ELR (cell line): ENCODE measurements at regions not wholly inside any gene's neighbourhood (a gene's known extent, or its start where the extent isn't known, plus 50 kb on each side); places are given as distances from the start of the nearest gene placed in this dataset.
"Not testable (repeated sequence)": the region's sequence is repeated elsewhere in the genome, so short reads cannot be mapped to it uniquely, and the experiment has no call there.

Source experiments
- DNase-seq: peaks from one replicate; pipeline ENCODE4 v3.0.0-alpha.2; 2015; ENCODE audit warnings: low read depth

DNA sequence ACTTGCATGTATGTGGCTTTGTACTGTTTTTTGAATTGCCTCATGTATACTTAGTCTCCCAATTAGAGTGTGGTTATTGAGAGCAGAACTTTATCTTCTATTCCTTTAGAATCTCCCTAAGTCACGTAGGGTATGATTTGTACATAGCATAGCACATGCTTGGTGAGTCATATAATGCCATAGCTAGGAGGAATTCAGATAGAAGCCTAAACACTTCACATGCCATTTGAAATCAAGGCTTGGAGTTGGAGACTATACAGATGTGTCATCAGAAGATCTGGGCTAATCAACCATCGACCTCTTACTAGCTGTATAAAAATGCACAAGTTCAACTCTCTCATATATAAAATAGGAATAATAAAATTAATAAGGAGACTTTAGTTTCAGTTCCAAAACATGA lies 222.6 kb upstream of the ST6GAL2 start:
- DNase-seq: peak; percentile 4

DNA sequence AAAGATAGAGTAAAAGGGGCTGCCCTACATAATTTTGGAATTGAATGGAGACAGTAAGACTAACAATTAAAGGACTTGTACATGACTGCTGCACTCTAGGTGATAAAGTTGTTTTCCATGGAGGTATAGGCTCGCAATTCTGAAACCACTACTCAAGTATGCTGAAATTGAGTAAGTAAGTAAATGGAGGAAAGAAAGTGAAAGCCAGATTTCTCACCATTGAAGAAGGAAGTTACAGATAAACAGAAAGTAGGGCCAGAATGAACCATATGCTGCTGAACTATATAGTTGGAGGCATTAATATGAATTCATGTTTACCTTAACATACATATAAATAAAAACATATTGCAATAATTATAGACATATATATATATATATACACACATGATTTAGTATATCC lies 225.7 kb upstream of the ST6GAL2 start:
- no peak for DNase-seq

GRCh38 chr2:107112561-107112960 lies 226.6 kb upstream of the ST6GAL2 start:
- no peak for DNase-seq

GRCh38 chr2:107128381-107128780 lies 242.4 kb upstream of the ST6GAL2 start:
- DNase-seq: no peak

GRCh38 chr2:107132070-107132469 lies 246.1 kb upstream of the ST6GAL2 start:
- DNase-seq: no peak

DNA sequence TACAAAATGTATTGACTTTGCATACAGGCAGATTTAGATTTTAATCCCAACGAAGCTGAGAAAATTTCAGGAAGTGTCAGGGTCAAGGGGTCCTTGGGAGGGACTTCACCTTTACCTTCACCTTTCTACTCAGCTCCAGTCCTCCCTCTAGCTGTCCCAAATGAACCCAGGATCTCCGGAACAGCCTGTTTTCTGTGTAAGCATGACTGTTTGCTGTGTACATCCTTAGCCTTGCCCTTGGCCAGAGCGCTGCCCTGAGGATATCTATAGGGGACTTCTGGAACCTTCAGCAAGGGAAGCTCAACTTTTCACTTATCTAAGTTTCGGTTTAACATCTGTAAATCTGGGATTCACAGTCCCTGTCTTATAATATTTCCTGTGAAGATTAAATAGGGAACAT lies 246.8 kb upstream of the ST6GAL2 start:
- no peak for DNase-seq

GRCh38 chr2:107133412-107133811 lies 247.4 kb upstream of the ST6GAL2 start:
- DNase-seq: no peak

- DNase-seq: no peak
These were observed 250.8 kb upstream of the ST6GAL2 start for GRCh38 chr2:107136733-107137132.

- no peak for DNase-seq
These were observed 251.7 kb upstream of the ST6GAL2 start for GRCh38 chr2:107137706-107138105.

DNA sequence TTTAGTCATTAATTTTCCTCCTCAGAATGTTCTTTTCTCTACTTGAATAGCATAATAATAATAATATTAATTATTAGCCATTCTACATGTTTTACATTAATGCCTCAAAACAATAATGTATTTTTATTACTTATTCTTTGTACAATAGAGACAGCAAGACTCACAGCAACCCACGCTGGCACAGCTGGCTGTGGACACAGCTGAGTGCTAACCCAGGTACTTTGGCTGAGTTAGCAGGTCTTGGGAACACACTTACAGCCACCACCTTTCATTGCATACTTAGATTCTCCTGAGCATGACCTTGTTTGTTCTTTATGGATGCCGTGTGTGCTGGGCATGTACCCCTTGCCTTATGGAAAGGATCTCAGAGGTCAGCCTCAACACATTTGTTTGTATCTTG lies 260.2 kb upstream of the ST6GAL2 start:
- no peak for DNase-seq

DNA sequence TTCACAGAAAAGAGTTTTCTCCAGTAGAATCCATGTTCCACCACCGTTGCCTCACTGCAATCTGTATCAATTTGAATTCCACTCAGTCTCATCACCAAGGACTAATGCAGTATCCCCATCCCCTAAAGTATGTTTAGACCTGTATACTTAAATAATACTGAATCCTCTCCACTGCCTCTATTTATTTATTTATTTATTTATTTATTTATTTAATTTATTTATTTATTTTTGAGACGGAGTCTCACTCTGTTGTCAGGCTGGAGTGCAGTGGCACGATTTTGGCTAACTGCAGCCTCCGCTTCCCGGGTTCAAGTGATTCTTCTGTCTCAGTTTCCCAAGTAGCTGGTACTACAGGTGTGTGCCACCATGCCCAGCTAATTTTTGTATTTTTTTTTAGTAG lies 260.7 kb upstream of the ST6GAL2 start:
- not testable (repeated sequence) for DNase-seq

GRCh38 chr2:107148055-107148454 lies 262.1 kb upstream of the ST6GAL2 start:
- DNase-seq: no peak

DNA sequence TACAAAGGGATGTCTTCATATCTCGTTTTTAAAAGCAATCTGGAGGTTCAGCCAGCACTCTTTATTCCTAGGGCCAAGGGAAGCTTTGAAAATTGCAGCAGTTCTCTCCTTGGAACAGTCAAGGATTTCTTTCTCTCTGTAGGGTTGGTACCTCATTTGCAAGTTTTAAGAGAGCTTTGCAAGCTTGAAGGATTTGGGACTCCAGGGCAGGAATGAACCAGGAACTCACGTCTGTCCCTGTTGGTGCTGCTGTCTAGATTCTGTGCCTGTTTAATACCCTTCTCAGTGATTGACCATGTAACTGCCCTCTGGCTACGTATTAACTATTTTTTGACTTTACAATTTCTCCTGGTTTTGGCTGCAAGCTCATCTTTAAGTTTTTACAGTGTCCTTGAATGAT lies 262.5 kb upstream of the ST6GAL2 start:
- no peak for DNase-seq

DNA sequence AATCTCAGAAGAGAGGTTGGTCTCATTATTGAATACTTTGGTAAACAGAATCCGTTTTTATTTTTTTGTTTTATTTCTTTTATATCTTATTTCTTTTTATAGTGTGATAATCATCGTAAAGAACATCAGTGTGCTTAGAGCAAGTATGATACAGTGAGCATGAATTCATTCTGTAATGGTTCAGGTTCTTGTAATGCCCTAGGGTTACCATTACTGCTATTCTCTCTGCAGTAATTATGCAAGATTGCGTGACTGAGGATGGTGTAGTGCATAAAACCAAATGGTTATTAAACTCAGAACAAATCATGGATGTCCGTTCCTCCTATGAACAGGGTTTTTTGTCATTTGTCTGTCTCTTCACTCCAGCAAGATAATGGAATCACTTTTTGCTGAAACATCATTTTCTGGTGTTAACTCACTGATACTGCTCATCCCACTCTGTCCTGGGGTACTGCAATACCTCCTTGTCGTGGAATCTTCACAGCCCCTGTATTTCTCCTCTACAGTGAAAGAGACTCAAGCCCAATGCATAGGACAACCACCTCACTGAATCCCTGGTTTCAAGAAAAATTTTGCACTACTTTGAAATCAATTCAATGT lies 274.8 kb upstream of the ST6GAL2 start:
- no peak for DNase-seq

DNA sequence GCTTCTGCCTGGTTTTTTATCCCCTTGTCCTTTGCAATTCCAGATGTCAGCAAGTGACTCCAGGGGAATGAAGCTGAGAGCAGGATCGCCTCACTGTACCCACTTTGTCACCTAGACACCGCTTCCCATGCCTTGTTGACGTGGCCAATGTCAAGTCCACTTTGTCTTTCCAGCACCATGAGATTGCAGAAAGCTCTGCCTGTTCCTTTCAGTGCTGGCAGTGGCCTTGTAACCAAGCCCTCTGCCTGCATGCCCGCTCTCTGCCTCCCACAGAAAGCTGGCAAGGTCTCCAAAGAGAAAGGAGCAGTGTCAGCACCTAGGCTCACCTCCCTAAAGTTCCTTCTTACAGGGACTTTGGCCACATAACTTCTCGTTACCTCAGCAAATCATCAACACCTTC lies 282.2 kb upstream of the ST6GAL2 start:
- DNase-seq: no peak

GRCh38 chr2:107174171-107174570 lies 288.2 kb upstream of the ST6GAL2 start:
- DNase-seq: no peak

- no peak for DNase-seq
These were observed 297.0 kb upstream of the ST6GAL2 start for GRCh38 chr2:107182981-107183380.

DNA sequence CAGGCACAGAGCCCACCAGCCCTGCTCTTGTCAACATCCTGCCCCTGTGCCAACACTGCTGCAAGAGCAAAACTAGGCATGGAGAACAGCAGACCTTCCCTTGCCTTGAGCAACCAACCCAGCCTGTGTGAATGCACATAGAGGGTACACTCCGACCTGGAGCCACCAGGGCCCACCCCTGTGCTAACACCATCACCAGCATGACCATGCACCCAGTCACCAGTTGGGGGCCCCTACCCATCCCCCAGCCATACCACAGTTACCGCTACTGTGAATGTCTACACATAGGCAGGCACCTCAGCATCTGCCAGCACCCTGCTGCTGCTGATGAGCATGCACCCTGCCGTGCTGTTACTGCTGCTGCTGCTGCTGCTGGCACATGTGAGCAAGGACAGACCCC lies 301.9 kb upstream of the ST6GAL2 start:
- DNase-seq: no peak

DNA sequence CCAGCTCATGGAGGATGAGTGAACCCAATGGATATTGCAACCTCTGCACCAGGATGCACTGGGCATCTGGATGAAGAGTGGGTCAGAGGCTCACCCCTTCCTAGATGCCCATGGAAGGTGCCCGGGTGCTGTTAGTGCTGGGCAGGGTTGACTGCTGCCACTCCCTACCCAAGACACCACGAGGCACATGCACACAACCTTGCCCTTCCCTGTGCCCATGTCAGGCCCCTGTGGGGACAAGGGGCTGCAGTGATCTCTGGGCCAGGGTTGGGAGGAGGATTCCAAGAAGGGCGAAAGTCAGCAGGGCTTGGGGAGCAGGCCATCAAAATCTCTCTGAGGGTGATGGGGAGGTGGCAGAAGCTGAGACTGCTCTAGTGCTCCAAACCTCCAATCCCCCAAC lies 309.7 kb upstream of the ST6GAL2 start:
- no peak for DNase-seq

DNA sequence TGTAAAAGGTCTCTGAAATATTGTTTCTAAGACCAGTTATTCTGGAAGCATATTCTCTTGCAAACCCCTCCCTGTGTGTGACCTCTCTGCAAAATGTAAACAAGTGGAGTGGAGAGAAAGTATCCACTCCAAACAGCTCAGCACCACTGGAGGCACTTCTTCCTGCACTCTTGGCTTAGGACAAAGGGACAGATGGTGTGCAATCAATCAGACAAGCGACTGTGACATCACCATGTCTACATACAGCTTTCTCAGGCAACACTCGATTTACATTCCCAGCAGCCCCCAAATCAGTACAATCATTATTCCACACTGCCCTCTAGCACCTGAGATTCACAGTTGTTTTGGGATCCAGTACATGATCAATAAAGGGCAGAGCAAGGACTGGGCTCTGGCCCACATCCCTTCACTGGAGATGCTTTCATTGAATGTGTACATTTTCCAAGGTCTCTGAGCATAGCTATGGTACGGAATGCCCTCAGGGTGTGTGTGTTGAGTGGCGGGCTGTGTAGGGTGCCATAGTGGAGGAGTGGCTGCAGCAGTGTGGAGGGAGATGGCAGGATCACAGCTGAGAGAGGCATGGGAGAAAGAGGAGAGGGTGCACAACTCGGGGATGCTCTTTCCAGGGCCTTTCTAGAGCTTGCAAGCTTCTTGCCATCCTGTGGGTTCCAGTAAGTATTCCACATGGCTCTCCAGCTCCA lies 311.8 kb upstream of the ST6GAL2 start:
- no peak for DNase-seq

- DNase-seq: no peak
These were observed 317.1 kb upstream of the ST6GAL2 start for GRCh38 chr2:107202962-107203591.

DNA sequence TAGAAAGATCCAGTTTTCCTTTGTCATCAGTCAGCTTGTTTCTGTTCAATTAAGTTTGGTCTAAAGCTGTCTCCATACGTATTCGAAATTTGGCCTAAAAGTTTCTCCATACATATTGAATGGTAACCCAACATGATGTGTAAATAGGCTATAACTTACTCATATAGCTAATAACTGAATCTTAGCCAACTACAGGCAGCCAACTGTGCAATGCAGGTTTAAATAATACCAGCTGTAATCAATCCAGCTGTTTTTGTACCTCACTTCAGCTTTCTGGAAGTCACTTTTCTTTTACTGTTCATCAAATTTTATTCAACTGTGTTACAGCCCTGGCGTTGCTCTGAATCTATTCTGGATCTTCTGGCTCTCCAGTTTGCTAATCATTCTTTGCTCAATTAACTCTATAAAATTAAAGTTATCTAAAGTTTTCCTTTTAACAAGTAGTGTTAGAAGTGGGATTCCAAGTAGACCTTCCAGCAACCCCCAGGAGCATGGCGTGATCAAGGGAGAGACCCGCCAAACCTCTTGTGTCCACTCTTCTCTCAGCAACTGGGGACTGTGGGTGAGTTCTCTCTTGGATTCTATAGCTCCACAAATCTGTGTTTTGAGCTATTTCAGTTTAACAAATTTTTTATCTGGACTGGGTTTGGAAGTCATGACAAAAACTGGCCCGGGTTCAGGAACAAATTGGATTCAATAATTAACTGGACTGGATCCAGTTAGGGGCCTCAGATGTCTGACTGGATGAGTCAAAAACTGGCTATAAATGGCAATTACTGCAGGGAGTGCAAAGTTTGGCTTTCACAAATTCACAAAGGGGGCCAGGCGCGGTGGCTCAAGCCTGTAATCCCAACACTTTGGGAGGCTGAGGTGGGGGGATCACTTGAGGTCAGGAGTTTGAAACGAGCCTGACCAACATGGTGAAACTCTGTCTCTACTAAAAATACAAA lies 329.7 kb upstream of the ST6GAL2 start:
- no peak for DNase-seq

GRCh38 chr2:107218208-107218607 lies 332.2 kb upstream of the ST6GAL2 start:
- no peak for DNase-seq
